Ovary (tissue), 3 donors: ENCODE measurements at regions not wholly inside any gene's neighbourhood (a gene's known extent, or its start where the extent isn't known, plus 50 kb on each side); places are given as distances from the start of the nearest gene placed in this dataset.

Experiments used
- EP300 ChIP-seq: sonication (generic); formaldehyde crosslinking; IDR thresholded peaks from one replicate; pipeline ENCODE4 v1.6.1; 2017; ENCODE audit warnings: antibody characterized with exemption
- TF ChIP-seq, protein P1 (sequence below), 3 donors: fragments of 450-650 bp in 2 of 3; fragments of 200-600 bp in 1 of 3; IDR thresholded peaks; one replicate each; pipeline versions ENCODE4 v1.5.1 to v1.8.0; 2016 to 2022; ENCODE audit warnings: antibody characterized with exemption in 3 of 3, mild to moderate bottlenecking in 1 of 3
- donor health status: DM: no; HTN: no; CAD: no.

- TF ChIP-seq, protein P1, sequence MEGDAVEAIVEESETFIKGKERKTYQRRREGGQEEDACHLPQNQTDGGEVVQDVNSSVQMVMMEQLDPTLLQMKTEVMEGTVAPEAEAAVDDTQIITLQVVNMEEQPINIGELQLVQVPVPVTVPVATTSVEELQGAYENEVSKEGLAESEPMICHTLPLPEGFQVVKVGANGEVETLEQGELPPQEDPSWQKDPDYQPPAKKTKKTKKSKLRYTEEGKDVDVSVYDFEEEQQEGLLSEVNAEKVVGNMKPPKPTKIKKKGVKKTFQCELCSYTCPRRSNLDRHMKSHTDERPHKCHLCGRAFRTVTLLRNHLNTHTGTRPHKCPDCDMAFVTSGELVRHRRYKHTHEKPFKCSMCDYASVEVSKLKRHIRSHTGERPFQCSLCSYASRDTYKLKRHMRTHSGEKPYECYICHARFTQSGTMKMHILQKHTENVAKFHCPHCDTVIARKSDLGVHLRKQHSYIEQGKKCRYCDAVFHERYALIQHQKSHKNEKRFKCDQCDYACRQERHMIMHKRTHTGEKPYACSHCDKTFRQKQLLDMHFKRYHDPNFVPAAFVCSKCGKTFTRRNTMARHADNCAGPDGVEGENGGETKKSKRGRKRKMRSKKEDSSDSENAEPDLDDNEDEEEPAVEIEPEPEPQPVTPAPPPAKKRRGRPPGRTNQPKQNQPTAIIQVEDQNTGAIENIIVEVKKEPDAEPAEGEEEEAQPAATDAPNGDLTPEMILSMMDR (IDR thresholded peaks at IDR 0.05): no peak
- no peak for TF ChIP-seq EP300
These were observed 216.3 kb downstream of the IGSF11 start for GRCh38 chr3:118818386-118818785.
